Sigmoid colon (tissue), 6 donors: ENCODE measurements at regions not wholly inside any gene's neighbourhood (a gene's known extent, or its start where the extent isn't known, plus 50 kb on each side); places are given as distances from the start of the nearest gene placed in this dataset.

ENCODE experiments used
- DNase-seq: peaks from one replicate; pipeline ENCODE4 v3.0.0-alpha.2; 2019
- H3K27ac ChIP-seq, 4 donors: fragments of 200-600 bp; sonication (generic); one replicate each; pipeline ENCODE4 v1.5.1; 2016 to 2019; ENCODE audit warnings: mild to moderate bottlenecking in 1 of 4
- H3K27me3 ChIP-seq, 3 donors: fragments of 200-600 bp; sonication (generic); one replicate each; pipeline ENCODE4 v1.5.1; 2019; ENCODE audit warnings: mild to moderate bottlenecking in 1 of 3
- H3K36me3 ChIP-seq, 4 donors: fragments of 200-600 bp; sonication (generic); one replicate each; pipeline ENCODE4 v1.5.1; 2016 to 2019
- H3K4me1 ChIP-seq, 4 donors: fragments of 200-600 bp; sonication (generic); one replicate each; pipeline ENCODE4 v1.5.1; 2017 to 2019
- H3K4me3 ChIP-seq, 4 donors: fragments of 200-600 bp; sonication (generic); one replicate each; pipeline ENCODE4 v1.5.1; 2017 to 2019; ENCODE audit warnings: mild to moderate bottlenecking in 2 of 4, moderate library complexity in 1 of 4
- H3K9me3 ChIP-seq, 4 donors: fragments of 200-600 bp in 3 of 4; sonication (generic) in 3 of 4; one replicate each; pipeline versions ENCODE4 v1.5.1 to v1.6.1; 2013 to 2019
- EP300 ChIP-seq, 4 donors: sonication (generic); formaldehyde crosslinking; IDR thresholded peaks; one replicate each; pipeline ENCODE4 v1.6.1; 2017; ENCODE audit warnings: antibody characterized with exemption in 4 of 4
- POLR2A ChIP-seq, 2 donors: fragments of 450-650 bp; IDR thresholded peaks; one replicate each; pipeline ENCODE4 v1.6.1; 2016; ENCODE audit warnings: antibody characterized with exemption in 2 of 2, mild to moderate bottlenecking in 2 of 2, moderate library complexity in 2 of 2
- POLR2AphosphoS5 ChIP-seq, 4 donors: sonication (generic); formaldehyde crosslinking; IDR thresholded peaks; one replicate each; pipeline ENCODE4 v1.6.1; 2017; ENCODE audit warnings: antibody characterized with exemption in 4 of 4
- WGBS, 2 donors: extraction: QIAGEN DNeasy Blood & Tissue Kit; methylation state at CpG; one replicate each; pipeline ENCODE4 v1.1.7; 2013; 5-methylcytosine and 5-hydroxymethylcytosine counted together
- intact Hi-C: fragments of 100-400 bp; cut with DNase I; formaldehyde crosslinking; loops from one replicate; pipeline ENCODE4 v1.15.1; 2023
- TF ChIP-seq, protein P1 (sequence below), 4 experiments: fragments of 450-650 bp in 3 of 4; fragments of 200-600 bp in 1 of 4; IDR thresholded peaks; one replicate each; pipeline ENCODE4 v1.5.1; 2016 to 2019; ENCODE audit warnings: antibody characterized with exemption in 4 of 4, mild to moderate bottlenecking in 3 of 4, moderate library complexity in 2 of 4
- donor health status: healthy with polysubstance abuse.
- donor health status: healthy.

DNA sequence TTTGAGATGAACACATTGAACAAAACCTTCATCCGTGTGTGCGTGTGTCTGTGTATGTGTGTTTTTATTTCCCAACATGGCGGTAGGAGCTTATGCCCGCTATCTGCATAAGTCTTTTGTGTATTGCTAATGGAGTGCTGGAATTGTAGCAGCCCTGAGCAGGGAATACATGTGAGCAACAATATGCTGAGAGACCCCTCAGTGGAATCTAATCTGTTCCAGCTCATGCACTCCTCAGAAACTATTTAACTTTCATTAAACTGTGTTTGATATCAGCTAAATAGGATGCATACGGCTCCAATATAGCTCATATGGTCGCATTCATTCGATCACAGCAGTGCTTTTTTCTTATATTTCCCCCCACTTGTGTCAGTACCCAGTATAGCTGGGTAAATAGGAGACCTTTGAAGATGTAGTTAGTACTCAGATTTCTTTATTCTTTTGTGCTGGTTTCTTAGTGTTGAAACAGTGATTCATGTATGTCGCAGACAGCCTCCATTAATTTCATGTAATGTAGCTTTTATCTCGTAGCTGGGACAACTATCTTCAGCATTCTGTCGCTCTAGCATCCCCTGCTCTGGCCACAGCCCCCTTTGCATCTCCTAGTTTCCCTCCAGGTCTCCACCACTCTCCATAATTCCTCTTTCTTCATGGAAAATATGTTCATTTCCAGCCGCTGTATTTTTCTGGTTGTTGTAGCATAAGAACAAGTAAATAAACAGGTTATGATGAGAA lies 891.2 kb downstream of the BCL11A start:
- TF ChIP-seq POLR2A (IDR thresholded peaks at IDR 0.05), result no peak
- TF ChIP-seq, protein P1, sequence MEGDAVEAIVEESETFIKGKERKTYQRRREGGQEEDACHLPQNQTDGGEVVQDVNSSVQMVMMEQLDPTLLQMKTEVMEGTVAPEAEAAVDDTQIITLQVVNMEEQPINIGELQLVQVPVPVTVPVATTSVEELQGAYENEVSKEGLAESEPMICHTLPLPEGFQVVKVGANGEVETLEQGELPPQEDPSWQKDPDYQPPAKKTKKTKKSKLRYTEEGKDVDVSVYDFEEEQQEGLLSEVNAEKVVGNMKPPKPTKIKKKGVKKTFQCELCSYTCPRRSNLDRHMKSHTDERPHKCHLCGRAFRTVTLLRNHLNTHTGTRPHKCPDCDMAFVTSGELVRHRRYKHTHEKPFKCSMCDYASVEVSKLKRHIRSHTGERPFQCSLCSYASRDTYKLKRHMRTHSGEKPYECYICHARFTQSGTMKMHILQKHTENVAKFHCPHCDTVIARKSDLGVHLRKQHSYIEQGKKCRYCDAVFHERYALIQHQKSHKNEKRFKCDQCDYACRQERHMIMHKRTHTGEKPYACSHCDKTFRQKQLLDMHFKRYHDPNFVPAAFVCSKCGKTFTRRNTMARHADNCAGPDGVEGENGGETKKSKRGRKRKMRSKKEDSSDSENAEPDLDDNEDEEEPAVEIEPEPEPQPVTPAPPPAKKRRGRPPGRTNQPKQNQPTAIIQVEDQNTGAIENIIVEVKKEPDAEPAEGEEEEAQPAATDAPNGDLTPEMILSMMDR (IDR thresholded peaks at IDR 0.05), result no peak
- no peak for TF ChIP-seq POLR2AphosphoS5 (IDR thresholded peaks at IDR 0.05)
- TF ChIP-seq EP300 (IDR thresholded peaks at IDR 0.05), result no peak

DNA sequence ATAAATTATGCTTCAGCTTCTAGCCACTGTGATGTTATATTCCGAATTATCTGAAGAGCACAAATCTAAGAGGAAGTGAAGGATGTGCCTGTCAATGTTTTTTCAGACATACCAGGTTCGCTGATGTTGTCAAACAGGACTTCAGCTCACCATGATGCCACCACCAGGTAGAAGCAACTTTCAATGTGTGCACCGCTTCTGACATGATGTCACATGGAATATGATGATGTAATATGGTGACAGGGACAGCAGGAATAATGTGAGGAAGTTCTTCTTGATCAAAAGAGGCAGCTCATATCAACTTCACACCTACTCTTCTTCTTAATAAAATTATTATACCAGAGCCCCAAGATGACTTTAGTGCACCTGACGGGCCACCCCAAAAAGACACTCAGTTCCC lies 893.2 kb downstream of the BCL11A start:
- intact Hi-C loops, result no loop called here
- TF ChIP-seq POLR2AphosphoS5 (IDR thresholded peaks at IDR 0.05) (no peak), POLR2A (IDR thresholded peaks at IDR 0.05) (no peak), EP300 (IDR thresholded peaks at IDR 0.05) (no peak)
- TF ChIP-seq, protein P1 (IDR thresholded peaks at IDR 0.05), result no peak
- DNase-seq, result no peak
- WGBS, 2 donors, result 77 to 88% methylated on average over 4 of the region's 4 CpGs
- H3K36me3 ChIP-seq, result no peaks in the 10 kb centered on the region
- no peak overlapping the region for H3K4me3 ChIP-seq
- no peak overlapping the region for H3K27ac ChIP-seq
- no peaks in the 10 kb centered on the region for H3K4me1 ChIP-seq
- peaks cover 0 to 1% (median 0%) of the 10 kb centered on the region in 4 donors for H3K9me3 ChIP-seq
- H3K27me3 ChIP-seq, result no peaks in the 10 kb centered on the region

More for the DNA sequence above, 891.2 kb downstream of the BCL11A start:
- H3K36me3 ChIP-seq, result no peaks in the 10 kb centered on the region
- DNase-seq, result no peak
- intact Hi-C loops, result no loop called here
- no peaks in the 10 kb centered on the region for H3K27me3 ChIP-seq
- no peaks in the 10 kb centered on the region for H3K4me1 ChIP-seq
- no peak overlapping the region for H3K4me3 ChIP-seq
- H3K27ac ChIP-seq, result no peak overlapping the region
- 92 to 94% methylated on average over 11 of the region's 11 CpGs for WGBS, 2 donors
- H3K9me3 ChIP-seq, result peaks cover 0 to 1% (median 0%) of the 10 kb centered on the region in 4 donors

GRCh38 chr2:59658906-59659635 lies 894.4 kb downstream of the BCL11A start:
- intact Hi-C loops, result no loop called here
- H3K27ac ChIP-seq, result no peak overlapping the region
- no peaks in the 10 kb centered on the region for H3K27me3 ChIP-seq
- no peak for DNase-seq
- H3K4me1 ChIP-seq, result no peaks in the 10 kb centered on the region
- no peak overlapping the region for H3K4me3 ChIP-seq
- WGBS, 2 donors, result 71 to 81% methylated on average over 7 of the region's 7 CpGs
- no peaks in the 10 kb centered on the region for H3K36me3 ChIP-seq
- H3K9me3 ChIP-seq, result peaks cover 0 to 1% (median 0%) of the 10 kb centered on the region in 4 donors
- TF ChIP-seq, protein P1 (IDR thresholded peaks at IDR 0.05), result no peak
- no peak for TF ChIP-seq EP300 (IDR thresholded peaks at IDR 0.05)
- TF ChIP-seq POLR2A (IDR thresholded peaks at IDR 0.05), result no peak
- no peak for TF ChIP-seq POLR2AphosphoS5 (IDR thresholded peaks at IDR 0.05)

GRCh38 chr2:59655809-59656208 lies 897.6 kb downstream of the BCL11A start:
- H3K27ac ChIP-seq, result no peak overlapping the region
- H3K4me3 ChIP-seq, result no peak overlapping the region
- no peaks in the 10 kb centered on the region for H3K4me1 ChIP-seq
- H3K27me3 ChIP-seq, result no peaks in the 10 kb centered on the region
- intact Hi-C loops, result no loop called here
- peaks cover 0 to 1% (median 0%) of the 10 kb centered on the region in 4 donors for H3K9me3 ChIP-seq
- no peak for TF ChIP-seq POLR2AphosphoS5 (IDR thresholded peaks at IDR 0.05)
- TF ChIP-seq POLR2A (IDR thresholded peaks at IDR 0.05), result no peak
- TF ChIP-seq, protein P1 (IDR thresholded peaks at IDR 0.05), result no peak
- TF ChIP-seq EP300 (IDR thresholded peaks at IDR 0.05), result no peak
- no peak for DNase-seq
- WGBS, 2 donors, result 23 to 82% methylated on average over 9 of the region's 9 CpGs
- H3K36me3 ChIP-seq, result no peaks in the 10 kb centered on the region
